SK-N-SH (cell line): ENCODE measurements at regions not wholly inside any gene's neighbourhood (a gene's known extent, or its start where the extent isn't known, plus 50 kb on each side); places are given as distances from the start of the nearest gene placed in this dataset.

ENCODE experiments used
- CTCF ChIA-PET: fragments of 300-600, 350-600 bp; formaldehyde crosslinking; extraction: SDS; loops from one replicate; lab custom pipeline; 2021; lab: Yijun Ruan, JAX
- POLR2A ChIA-PET: fragments of 350-600 bp; sonication (Branson Sonifier 250); formaldehyde crosslinking; extraction: SDS; loops from one replicate; lab custom pipeline; 2020; ENCODE audit warnings: antibody characterized with exemption, inconsistent platforms; lab: Yijun Ruan, JAX
- DNase-seq: peaks from one replicate; pipeline ENCODE4 v3.0.0; 2012
- H2AFZ ChIP-seq: fragments of 200-600 bp; sonication (generic); 2 replicates; pipeline ENCODE4 v1.8.1; 2016; ENCODE audit warnings: antibody characterized with exemption, mild to moderate bottlenecking, low read depth
- H3F3A ChIP-seq: fragments of 200-600 bp; sonication (generic); replicated peaks from 2 replicates; pipeline ENCODE3; 2016; ENCODE audit warnings: antibody characterized with exemption, mild to moderate bottlenecking; ENCODE audit not compliant: insufficient read depth
- H3K27ac ChIP-seq, 2 experiments: fragments of 200-500 bp in 1 of 2; fragments of 200-600 bp in 1 of 2; sonication (Bioruptor generic) in 1 of 2; sonication (generic), shearing (Covaris generic) in 1 of 2; 2 replicates each; pipeline versions ENCODE4 v1.5.1 to v1.6.1; 2014 to 2016; ENCODE audit warnings: low read depth in 2 of 2, inconsistent platforms in 1 of 2, low read length in 1 of 2, mild to moderate bottlenecking in 1 of 2, mixed read lengths in 1 of 2
- H3K27me3 ChIP-seq: fragments of 200-600 bp; sonication (generic), shearing (Covaris generic); 2 replicates; pipeline ENCODE4 v1.6.1; 2016; ENCODE audit warnings: mixed run types; ENCODE audit not compliant: insufficient read depth
- H3K36me3 ChIP-seq, 2 experiments: fragments of 200-500 bp in 1 of 2; fragments of 200-600 bp in 1 of 2; sonication (Bioruptor generic) in 1 of 2; sonication (generic) in 1 of 2; replicated peaks in 1 of 2; 2 replicates each; pipeline versions ENCODE3 to v1.5.1; 2014 to 2016; ENCODE audit warnings: low read length in 1 of 2, mild to moderate bottlenecking in 1 of 2; ENCODE audit not compliant: insufficient read depth in 2 of 2, control insufficient read depth in 1 of 2
- H3K4me1 ChIP-seq, 2 experiments: fragments of 200-500 bp in 1 of 2; fragments of 200-600 bp in 1 of 2; sonication (Bioruptor generic) in 1 of 2; sonication (generic), shearing (Covaris generic) in 1 of 2; 2 replicates each; pipeline versions ENCODE4 v1.5.1 to v1.6.1; 2014 to 2016; ENCODE audit warnings: low read depth in 1 of 2, low read length in 1 of 2, mixed run types in 1 of 2; ENCODE audit not compliant: insufficient read depth in 2 of 2, control insufficient read depth in 1 of 2
- H3K4me2 ChIP-seq: fragments of 200-600 bp; sonication (generic), shearing (Covaris generic); 2 replicates; pipeline ENCODE4 v1.6.1; 2017; ENCODE audit warnings: mixed run types
- H3K4me3 ChIP-seq, 2 experiments: fragments of 200-500 bp in 1 of 2; fragments of 200-600 bp in 1 of 2; sonication (Bioruptor generic) in 1 of 2; sonication (generic), shearing (Covaris generic) in 1 of 2; 2 replicates each; pipeline versions ENCODE4 v1.5.1 to v1.8.1; 2014 to 2016; ENCODE audit warnings: low read depth in 2 of 2, inconsistent platforms in 1 of 2, low read length in 1 of 2, mild to moderate bottlenecking in 1 of 2, mixed read lengths in 1 of 2, moderate library complexity in 1 of 2
- H3K79me2 ChIP-seq: fragments of 200-600 bp; sonication (generic); 2 replicates; pipeline ENCODE4 v1.8.1; 2017; ENCODE audit warnings: mild to moderate bottlenecking; ENCODE audit not compliant: insufficient read depth
- H3K9ac ChIP-seq: fragments of 200-600 bp; sonication (generic); 2 replicates; pipeline ENCODE4 v1.6.1; 2017; ENCODE audit warnings: mixed run types
- H3K9me2 ChIP-seq: fragments of 200-600 bp; sonication (generic); 2 replicates; pipeline ENCODE4 v1.6.1; 2017; ENCODE audit warnings: mixed run types
- H3K9me3 ChIP-seq: fragments of 200-600 bp; sonication (generic); 2 replicates; pipeline ENCODE4 v1.6.1; 2017; ENCODE audit warnings: mixed run types, mild to moderate bottlenecking, moderate library complexity
- H4K20me1 ChIP-seq: fragments of 200-600 bp; sonication (generic); 2 replicates; pipeline ENCODE4 v1.6.1; 2017; ENCODE audit warnings: mild to moderate bottlenecking, mixed run types; ENCODE audit not compliant: insufficient read depth
- ELF1 ChIP-seq: IDR thresholded peaks from 2 replicates; pipeline ENCODE4 v1.4.0; 2012
- EP300 ChIP-seq, 2 experiments: IDR thresholded peaks; 2 replicates each; pipeline versions ENCODE4 v1.4.0 to v1.6.1; 2012; ENCODE audit warnings: borderline replicate concordance in 1 of 2, low read depth in 1 of 2, low read length in 1 of 2
- FOSL2 ChIP-seq: IDR thresholded peaks from 2 replicates; pipeline ENCODE4 v1.4.0; 2012; ENCODE audit warnings: low read depth, mild to moderate bottlenecking, moderate library complexity, borderline replicate concordance
- GATA2 ChIP-seq: sonication (generic); formaldehyde crosslinking; IDR thresholded peaks from 2 replicates; pipeline ENCODE4 v1.5.0; 2020; ENCODE audit warnings: mild to moderate bottlenecking, missing genetic modification reagents
- JUND ChIP-seq: IDR thresholded peaks from 2 replicates; pipeline ENCODE4 v1.4.0; 2012
- NFIC ChIP-seq: IDR thresholded peaks from 2 replicates; pipeline ENCODE4 v1.4.0; 2012; ENCODE audit warnings: borderline replicate concordance
- RCOR1 ChIP-seq: fragments of 150-350 bp; IDR thresholded peaks from 2 replicates; pipeline ENCODE4 v1.6.1; 2017; ENCODE audit warnings: antibody characterized with exemption, low read length
- RFX5 ChIP-seq: IDR thresholded peaks from 2 replicates; pipeline ENCODE4 v1.6.1; 2012; ENCODE audit warnings: mild to moderate bottlenecking, improper control_type of control experiment, low read length
- SIN3A ChIP-seq: IDR thresholded peaks from 2 replicates; pipeline ENCODE4 v1.6.1; 2012; ENCODE audit warnings: low read depth, mild to moderate bottlenecking, low read length, moderate library complexity, borderline replicate concordance
- TAF1 ChIP-seq: IDR thresholded peaks from 2 replicates; pipeline ENCODE4 v1.6.1; 2012; ENCODE audit warnings: low read depth, mild to moderate bottlenecking, low read length, moderate library complexity, borderline replicate concordance
- TCF12 ChIP-seq: IDR thresholded peaks from 2 replicates; pipeline ENCODE4 v1.4.0; 2012
- TEAD4 ChIP-seq: IDR thresholded peaks from 2 replicates; pipeline ENCODE4 v1.4.0; 2012; ENCODE audit warnings: mild to moderate bottlenecking, borderline replicate concordance; ENCODE audit not compliant: insufficient read depth
- WGBS: methylation state at CpG from one replicate; pipeline ENCODE4 v1.1.6; 2017; ENCODE audit warnings: low lambda C conversion rate; 5-methylcytosine and 5-hydroxymethylcytosine counted together
- TF ChIP-seq, protein P1 (sequence below): IDR thresholded peaks from 2 replicates; pipeline ENCODE4 v1.4.0; 2012; ENCODE audit warnings: low read depth, borderline replicate concordance
- TF ChIP-seq, protein P2 (sequence below): IDR thresholded peaks from 2 replicates; pipeline ENCODE4 v1.6.1; 2012; ENCODE audit warnings: mild to moderate bottlenecking, low read depth, low read length, moderate library complexity
- TF ChIP-seq, protein P3 (sequence below): IDR thresholded peaks from 2 replicates; pipeline ENCODE4 v1.4.0; 2012; ENCODE audit warnings: low read depth, borderline replicate concordance
- TF ChIP-seq, protein P4 (sequence below): IDR thresholded peaks from 2 replicates; pipeline ENCODE4 v1.4.0; 2012; ENCODE audit warnings: low read depth
- TF ChIP-seq, protein P5 (sequence below): fragments of 150-350 bp; IDR thresholded peaks from 2 replicates; pipeline ENCODE4 v1.6.1; 2016; ENCODE audit warnings: mild to moderate bottlenecking, low read depth, low read length
- TF ChIP-seq, protein P6 (sequence below): fragments of 150-350 bp; IDR thresholded peaks from 2 replicates; pipeline ENCODE4 v1.6.1; 2017; ENCODE audit warnings: antibody characterized with exemption, low read length, low read depth, borderline replicate concordance

DNA sequence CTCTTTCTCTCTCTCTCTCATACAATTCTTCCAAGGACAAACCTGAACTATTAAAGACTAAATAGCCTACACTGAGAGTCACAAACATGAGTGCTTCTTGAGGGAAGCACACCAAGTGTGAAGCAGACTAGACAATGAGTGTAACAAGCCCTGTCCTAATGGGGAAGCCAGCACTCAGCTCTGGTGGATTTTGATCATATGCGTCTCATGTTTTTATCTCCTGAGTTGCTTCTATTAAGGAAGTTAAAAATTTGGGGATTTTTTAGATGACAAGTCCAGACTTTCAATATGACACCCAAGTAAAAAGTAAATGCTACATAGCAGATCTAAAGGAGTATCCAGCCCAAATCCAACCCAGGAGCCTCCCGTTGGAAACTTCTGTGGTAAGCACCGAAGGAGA, 437.8 kb downstream of the RFC3 start:
- Histone ChIP-seq H3K9ac (no peak overlapping the region), H3F3A (no peaks in the 10 kb centered on the region), H3K4me2 (no peak overlapping the region), H2AFZ (no peak overlapping the region), H3K4me1 (peaks cover 7 to 14% of the 10 kb centered on the region in 2 experiments; a peak in 2 of 4 replicates), H3K4me3 (no peak overlapping the region), H4K20me1 (no peaks in the 10 kb centered on the region), H3K9me3 (peaks cover 2% of the 10 kb centered on the region; the same call in 1 of the 2 replicates), H3K36me3 (no peaks in the 10 kb centered on the region), H3K27me3 (no peaks in the 10 kb centered on the region), H3K79me2 (no peaks in the 10 kb centered on the region), H3K9me2 (no peaks in the 10 kb centered on the region), H3K27ac (no peak overlapping the region)
- TF ChIP-seq, protein P1, sequence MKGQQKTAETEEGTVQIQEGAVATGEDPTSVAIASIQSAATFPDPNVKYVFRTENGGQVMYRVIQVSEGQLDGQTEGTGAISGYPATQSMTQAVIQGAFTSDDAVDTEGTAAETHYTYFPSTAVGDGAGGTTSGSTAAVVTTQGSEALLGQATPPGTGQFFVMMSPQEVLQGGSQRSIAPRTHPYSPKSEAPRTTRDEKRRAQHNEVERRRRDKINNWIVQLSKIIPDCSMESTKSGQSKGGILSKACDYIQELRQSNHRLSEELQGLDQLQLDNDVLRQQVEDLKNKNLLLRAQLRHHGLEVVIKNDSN: no peak
- TF ChIP-seq JUND (no peak), NFIC (no peak), GATA2 (CRISPR knock-in tag) (no peak), RCOR1 (no peak), EP300 (IDR thresholded peaks at IDR 0.05; ENCODE audit: borderline replicate concordance in 1 of 2, low read depth in 1 of 2, low read length in 1 of 2) (no peak), TAF1 (no peak), TEAD4 (no peak), SIN3A (no peak), FOSL2 (no peak), ELF1 (no peak), TCF12 (no peak), RFX5 (no peak)
- TF ChIP-seq, protein P2, sequence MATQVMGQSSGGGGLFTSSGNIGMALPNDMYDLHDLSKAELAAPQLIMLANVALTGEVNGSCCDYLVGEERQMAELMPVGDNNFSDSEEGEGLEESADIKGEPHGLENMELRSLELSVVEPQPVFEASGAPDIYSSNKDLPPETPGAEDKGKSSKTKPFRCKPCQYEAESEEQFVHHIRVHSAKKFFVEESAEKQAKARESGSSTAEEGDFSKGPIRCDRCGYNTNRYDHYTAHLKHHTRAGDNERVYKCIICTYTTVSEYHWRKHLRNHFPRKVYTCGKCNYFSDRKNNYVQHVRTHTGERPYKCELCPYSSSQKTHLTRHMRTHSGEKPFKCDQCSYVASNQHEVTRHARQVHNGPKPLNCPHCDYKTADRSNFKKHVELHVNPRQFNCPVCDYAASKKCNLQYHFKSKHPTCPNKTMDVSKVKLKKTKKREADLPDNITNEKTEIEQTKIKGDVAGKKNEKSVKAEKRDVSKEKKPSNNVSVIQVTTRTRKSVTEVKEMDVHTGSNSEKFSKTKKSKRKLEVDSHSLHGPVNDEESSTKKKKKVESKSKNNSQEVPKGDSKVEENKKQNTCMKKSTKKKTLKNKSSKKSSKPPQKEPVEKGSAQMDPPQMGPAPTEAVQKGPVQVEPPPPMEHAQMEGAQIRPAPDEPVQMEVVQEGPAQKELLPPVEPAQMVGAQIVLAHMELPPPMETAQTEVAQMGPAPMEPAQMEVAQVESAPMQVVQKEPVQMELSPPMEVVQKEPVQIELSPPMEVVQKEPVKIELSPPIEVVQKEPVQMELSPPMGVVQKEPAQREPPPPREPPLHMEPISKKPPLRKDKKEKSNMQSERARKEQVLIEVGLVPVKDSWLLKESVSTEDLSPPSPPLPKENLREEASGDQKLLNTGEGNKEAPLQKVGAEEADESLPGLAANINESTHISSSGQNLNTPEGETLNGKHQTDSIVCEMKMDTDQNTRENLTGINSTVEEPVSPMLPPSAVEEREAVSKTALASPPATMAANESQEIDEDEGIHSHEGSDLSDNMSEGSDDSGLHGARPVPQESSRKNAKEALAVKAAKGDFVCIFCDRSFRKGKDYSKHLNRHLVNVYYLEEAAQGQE: no peak
- TF ChIP-seq, protein P3, sequence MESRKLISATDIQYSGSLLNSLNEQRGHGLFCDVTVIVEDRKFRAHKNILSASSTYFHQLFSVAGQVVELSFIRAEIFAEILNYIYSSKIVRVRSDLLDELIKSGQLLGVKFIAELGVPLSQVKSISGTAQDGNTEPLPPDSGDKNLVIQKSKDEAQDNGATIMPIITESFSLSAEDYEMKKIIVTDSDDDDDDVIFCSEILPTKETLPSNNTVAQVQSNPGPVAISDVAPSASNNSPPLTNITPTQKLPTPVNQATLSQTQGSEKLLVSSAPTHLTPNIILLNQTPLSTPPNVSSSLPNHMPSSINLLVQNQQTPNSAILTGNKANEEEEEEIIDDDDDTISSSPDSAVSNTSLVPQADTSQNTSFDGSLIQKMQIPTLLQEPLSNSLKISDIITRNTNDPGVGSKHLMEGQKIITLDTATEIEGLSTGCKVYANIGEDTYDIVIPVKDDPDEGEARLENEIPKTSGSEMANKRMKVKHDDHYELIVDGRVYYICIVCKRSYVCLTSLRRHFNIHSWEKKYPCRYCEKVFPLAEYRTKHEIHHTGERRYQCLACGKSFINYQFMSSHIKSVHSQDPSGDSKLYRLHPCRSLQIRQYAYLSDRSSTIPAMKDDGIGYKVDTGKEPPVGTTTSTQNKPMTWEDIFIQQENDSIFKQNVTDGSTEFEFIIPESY: no peak
- TF ChIP-seq, protein P4, sequence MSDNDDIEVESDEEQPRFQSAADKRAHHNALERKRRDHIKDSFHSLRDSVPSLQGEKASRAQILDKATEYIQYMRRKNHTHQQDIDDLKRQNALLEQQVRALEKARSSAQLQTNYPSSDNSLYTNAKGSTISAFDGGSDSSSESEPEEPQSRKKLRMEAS: no peak
- TF ChIP-seq, protein P5, sequence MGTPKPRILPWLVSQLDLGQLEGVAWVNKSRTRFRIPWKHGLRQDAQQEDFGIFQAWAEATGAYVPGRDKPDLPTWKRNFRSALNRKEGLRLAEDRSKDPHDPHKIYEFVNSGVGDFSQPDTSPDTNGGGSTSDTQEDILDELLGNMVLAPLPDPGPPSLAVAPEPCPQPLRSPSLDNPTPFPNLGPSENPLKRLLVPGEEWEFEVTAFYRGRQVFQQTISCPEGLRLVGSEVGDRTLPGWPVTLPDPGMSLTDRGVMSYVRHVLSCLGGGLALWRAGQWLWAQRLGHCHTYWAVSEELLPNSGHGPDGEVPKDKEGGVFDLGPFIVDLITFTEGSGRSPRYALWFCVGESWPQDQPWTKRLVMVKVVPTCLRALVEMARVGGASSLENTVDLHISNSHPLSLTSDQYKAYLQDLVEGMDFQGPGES: no peak
- TF ChIP-seq, protein P6, sequence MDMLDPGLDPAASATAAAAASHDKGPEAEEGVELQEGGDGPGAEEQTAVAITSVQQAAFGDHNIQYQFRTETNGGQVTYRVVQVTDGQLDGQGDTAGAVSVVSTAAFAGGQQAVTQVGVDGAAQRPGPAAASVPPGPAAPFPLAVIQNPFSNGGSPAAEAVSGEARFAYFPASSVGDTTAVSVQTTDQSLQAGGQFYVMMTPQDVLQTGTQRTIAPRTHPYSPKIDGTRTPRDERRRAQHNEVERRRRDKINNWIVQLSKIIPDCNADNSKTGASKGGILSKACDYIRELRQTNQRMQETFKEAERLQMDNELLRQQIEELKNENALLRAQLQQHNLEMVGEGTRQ: no peak
- 93% methylated on average over 3 of the region's 3 CpGs for WGBS
- DNase-seq: no peak
- ChIA-PET CTCF (no interaction called here), POLR2A (no interaction called here)
